ENCODE measurements at regions not wholly inside any gene's neighbourhood (a gene's known extent, or its start where the extent isn't known, plus 50 kb on each side); places are given as distances from the start of the nearest gene placed in this dataset.

- H3K4me3 ChIP-seq (replicated peaks; ENCODE audit: low read depth, low read length): no peak overlapping the region
- no peak for TF ChIP-seq CTCF (IDR thresholded peaks at IDR 0.05; ENCODE audit: insufficient read depth, low read length, poor library complexity, severe bottlenecking)
- H3K27me3 ChIP-seq (replicated peaks; ENCODE audit: control insufficient read depth, insufficient read depth, low read length): no peaks in the 10 kb centered on the region
These were observed 369.3 kb upstream of the ONECUT1 start for GRCh38 chr15:53159458-53159857.

GRCh38 chr15:53158995-53159394, 368.9 kb upstream of the ONECUT1 start:
- no peaks in the 10 kb centered on the region for H3K27me3 ChIP-seq (replicated peaks; ENCODE audit: control insufficient read depth, insufficient read depth, low read length)
- no peaks in the 10 kb centered on the region for H3K36me3 ChIP-seq (ENCODE audit: control insufficient read depth, insufficient read depth, low read length)
- no peak for DNase-seq (ENCODE audit: extremely low read depth, insufficient read length)
- no peak for TF ChIP-seq CTCF (IDR thresholded peaks at IDR 0.05; ENCODE audit: insufficient read depth, low read length, poor library complexity, severe bottlenecking)
- no peak overlapping the region for H3K4me3 ChIP-seq (replicated peaks; ENCODE audit: low read depth, low read length)

More at GRCh38 chr15:53159458-53159857, 369.3 kb upstream of the ONECUT1 start:
- no peaks in the 10 kb centered on the region for H3K36me3 ChIP-seq (ENCODE audit: control insufficient read depth, insufficient read depth, low read length)
- DNase-seq (ENCODE audit: extremely low read depth, insufficient read length): no peak

GRCh38 chr15:53133255-53133850, 343.2 kb upstream of the ONECUT1 start:
- DNase-seq (ENCODE audit: extremely low read depth, insufficient read length): no peak
- no peaks in the 10 kb centered on the region for H3K27me3 ChIP-seq (replicated peaks; ENCODE audit: control insufficient read depth, insufficient read depth, low read length)
- H3K36me3 ChIP-seq (ENCODE audit: control insufficient read depth, insufficient read depth, low read length): no peaks in the 10 kb centered on the region
- no peak overlapping the region for H3K4me3 ChIP-seq (replicated peaks; ENCODE audit: low read depth, low read length)
- TF ChIP-seq CTCF (IDR thresholded peaks at IDR 0.05; ENCODE audit: insufficient read depth, low read length, poor library complexity, severe bottlenecking): no peak

- TF ChIP-seq CTCF (IDR thresholded peaks at IDR 0.05; ENCODE audit: insufficient read depth, low read length, poor library complexity, severe bottlenecking): no peak
- no peaks in the 10 kb centered on the region for H3K36me3 ChIP-seq (ENCODE audit: control insufficient read depth, insufficient read depth, low read length)
- no peak for DNase-seq (ENCODE audit: extremely low read depth, insufficient read length)
- H3K27me3 ChIP-seq (replicated peaks; ENCODE audit: control insufficient read depth, insufficient read depth, low read length): no peaks in the 10 kb centered on the region
- H3K4me3 ChIP-seq (replicated peaks; ENCODE audit: low read depth, low read length): no peak overlapping the region
These were observed 340.8 kb upstream of the ONECUT1 start for GRCh38 chr15:53130943-53131342.

GRCh38 chr15:53129121-53129904, 339.2 kb upstream of the ONECUT1 start:
- no peak for DNase-seq (ENCODE audit: extremely low read depth, insufficient read length)
- no peak for TF ChIP-seq CTCF (IDR thresholded peaks at IDR 0.05; ENCODE audit: insufficient read depth, low read length, poor library complexity, severe bottlenecking)
- Histone ChIP-seq H3K4me3 (replicated peaks; ENCODE audit: low read depth, low read length) (no peak overlapping the region), H3K36me3 (ENCODE audit: control insufficient read depth, insufficient read depth, low read length) (no peaks in the 10 kb centered on the region), H3K27me3 (replicated peaks; ENCODE audit: control insufficient read depth, insufficient read depth, low read length) (no peaks in the 10 kb centered on the region)
